ENCODE measurements at regions not wholly inside any gene's neighbourhood (a gene's known extent, or its start where the extent isn't known, plus 50 kb on each side); places are given as distances from the start of the nearest gene placed in this dataset.
"Not testable (repeated sequence)": the region's sequence is repeated elsewhere in the genome, so short reads cannot be mapped to it uniquely, and the experiment has no call there.

DNA sequence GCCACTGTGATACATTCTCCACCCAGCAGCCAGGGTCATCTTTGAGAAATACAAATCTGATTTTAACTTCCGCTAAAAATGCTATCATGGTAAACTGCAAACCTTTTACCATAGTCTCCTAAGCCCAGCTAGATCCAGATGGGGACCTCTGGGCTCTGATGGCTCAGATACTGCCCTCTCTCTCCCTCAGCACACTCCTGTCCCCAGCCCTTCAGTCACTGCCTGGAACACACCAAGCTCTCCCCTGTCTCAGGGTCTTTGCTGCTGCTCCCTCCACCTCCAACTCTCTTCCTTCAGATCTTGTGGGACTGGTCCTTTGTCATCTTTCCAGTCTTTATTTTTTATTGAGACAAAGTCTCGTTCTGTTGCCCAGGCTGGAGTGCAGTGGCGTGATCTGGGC lies 65.1 kb downstream of the SPRY4 start:
- DNase-seq, result no peak

DNA sequence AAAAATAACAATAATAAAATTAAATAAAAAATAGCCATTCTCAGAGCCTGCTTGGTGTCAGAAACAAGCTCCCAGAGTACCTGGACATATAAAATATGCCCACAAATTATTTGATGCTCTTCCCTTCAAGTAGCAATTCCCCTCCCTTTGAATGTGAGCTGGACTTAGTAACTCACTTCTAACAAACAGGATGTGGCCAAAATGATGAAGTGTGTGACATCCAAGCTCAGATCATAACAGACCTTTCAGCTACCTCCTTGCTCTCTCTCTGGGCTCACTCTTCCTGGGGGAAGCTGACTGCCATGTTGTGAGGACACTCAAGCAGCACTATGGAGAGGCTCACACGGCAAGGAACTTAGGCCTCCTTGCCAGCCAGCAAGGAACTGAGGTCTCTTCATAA lies 69.0 kb downstream of the SPRY4 start:
- DNase-seq, result no peak

DNA sequence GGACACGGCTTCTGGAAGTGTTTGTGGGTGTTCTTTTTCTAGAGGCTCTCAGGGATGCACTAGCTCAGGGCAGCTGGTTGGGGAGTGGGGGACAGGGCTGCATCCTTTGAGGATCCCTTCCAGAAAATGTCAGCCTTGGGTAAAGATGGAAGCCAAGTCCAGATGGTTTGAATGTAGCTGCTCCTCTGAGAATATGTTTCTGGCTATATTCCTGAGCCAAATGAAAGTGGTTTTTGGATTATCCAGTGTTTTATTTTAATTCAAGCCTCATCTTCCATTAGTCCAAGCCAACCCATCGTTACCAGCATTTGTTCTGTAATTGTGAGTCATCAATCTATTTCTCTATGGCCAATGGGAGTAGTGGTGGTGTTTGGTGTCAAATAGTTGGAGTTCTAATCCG lies 70.4 kb downstream of the SPRY4 start:
- DNase-seq, result no peak

DNA sequence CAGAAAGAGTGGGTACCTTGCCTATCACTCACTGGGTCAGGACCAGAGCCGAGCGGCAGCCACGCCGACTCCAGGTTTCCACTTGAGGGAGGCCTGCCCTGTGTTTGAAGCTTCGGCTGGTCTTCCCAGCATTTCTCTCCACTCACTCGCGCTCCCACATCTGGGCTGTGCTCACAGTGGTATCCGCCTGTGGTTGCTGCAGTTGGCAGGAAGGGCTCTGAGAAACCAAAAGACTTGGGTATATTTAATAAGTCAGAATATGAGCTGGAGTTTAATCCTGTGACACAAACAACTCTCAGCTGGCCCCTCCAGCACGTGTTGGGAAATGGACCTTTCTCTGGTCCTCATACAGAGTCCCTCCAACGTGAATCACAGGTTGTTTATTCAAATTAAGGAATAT lies 70.9 kb downstream of the SPRY4 start:
- DNase-seq, result no peak

DNA sequence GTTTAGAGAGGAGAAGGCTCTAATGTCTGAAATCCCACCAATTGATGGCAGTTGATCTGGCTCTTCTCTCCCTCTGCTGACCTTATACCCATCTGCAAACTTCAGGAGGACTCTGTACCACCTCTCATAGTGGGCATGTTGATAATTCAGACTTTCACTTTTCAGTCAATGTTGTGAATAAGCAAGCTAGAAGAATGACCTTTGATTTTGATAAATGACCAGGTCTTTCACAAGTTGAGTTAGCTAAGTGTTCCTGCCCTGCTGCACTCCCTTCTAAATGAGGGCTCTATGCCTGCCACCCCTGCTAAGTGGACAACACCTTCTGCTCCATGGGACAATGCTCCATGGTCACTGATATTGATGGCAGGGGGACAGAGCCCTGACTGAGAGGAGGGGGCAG lies 74.7 kb downstream of the SPRY4 start:
- DNase-seq, result no peak

DNA sequence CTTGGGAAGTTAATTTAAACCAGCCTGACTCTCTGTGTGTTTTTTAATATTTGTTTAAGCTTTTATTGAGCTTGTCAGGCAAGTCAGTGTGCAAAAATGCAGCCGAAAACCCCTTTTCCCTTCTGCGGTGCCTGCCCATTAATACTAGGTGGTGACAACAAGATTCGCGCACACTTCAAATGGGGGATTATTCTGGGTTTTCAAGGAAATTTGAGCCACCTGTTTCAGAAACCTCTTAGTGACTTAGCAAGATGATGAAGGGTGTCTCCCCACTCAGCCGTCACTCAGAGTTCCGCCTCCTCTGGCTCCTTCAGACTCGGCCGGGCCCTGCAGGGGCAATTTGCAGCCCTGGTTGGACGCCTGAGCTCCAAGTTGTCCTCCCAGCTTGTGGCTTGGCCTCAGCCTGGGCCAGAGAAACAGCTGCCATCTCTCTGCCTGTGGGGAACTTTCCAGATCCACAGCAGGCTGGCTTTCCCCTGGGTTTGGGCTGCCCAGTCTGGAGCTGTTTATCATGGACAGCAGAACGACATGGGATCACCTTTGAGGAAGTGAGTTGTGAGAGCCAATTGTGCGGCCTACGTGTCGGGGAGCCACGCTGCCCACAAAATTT lies 75.9 kb downstream of the SPRY4 start:
- peak in 1 of 3 donors; percentile 5 for DNase-seq

DNA sequence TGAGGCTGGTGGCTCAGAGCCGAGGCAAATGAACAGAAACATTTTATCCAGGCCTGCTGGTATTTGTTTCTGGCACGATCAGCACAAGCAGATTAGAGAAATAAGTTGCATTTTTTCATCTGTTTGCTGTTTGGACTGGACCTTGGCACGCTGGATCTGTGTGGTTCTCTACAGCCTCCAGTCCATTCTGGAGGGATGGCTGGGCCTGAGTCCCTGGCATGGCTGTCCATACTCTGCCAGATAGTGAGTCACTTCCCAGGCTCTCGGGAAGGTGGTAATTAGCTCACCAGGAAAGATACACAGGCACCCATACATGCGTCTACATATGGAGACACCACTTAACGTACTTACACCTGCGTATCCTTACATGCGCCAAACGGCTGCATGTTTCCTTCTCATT lies 78.6 kb downstream of the SPRY4 start:
- DNase-seq, result no peak

DNA sequence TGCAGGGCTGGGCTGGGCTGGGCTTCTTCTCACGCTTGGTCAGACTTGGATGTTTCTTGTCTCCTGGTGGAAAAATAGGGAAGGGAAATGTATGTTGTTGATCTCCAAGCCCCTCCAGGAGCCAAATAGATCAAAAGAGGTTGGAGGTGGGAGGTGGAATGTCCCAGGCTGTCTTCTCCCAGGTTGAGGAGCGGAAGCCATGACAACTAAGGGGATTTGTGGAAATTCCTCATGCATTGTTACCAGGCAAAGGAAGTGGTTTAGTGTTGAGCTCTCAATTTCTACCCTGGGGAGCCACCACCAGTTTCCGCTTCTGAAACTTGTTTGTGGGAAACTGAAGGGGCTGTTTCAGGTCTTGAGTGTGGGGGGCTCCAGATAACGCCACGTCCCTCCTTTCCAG lies 79.0 kb downstream of the SPRY4 start:
- no peak for DNase-seq

DNA sequence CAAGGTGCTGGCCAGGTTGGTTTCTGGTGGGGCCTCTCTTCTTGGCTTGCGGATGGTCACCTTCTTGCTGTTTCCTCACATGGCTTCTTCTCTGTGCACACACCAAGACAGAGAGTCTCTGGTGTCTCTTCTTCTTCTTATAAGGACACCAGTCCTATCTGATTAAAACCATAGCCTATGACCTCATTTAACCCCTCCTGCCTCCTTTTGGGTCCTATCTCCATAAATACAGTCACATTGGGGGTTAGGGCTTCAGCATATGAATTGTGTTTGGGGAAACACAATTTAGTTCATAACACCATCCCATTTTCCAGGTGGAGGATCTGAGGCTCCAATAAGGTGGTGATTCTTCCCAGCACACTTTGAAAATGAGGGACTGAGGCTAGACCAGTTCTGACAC lies 80.4 kb downstream of the SPRY4 start:
- no peak for DNase-seq

DNA sequence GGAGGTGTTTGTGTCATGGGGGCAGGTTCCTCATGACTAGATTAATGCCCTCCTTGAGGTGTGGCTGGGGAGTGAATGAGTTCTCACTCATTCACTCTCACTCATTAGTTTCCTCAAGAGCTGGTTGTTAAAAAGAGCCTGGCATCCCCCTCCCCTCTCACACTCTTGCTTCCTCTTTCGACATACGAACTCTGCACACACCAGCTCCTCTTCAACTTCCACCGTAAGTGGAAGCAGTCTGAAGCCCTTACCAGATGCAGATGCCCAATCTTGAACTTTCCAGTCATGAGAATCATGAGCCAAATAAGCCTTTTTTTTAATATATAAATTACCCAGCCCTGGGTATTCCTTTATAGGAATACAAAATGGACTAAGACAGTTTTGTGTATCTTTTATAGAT lies 82.5 kb downstream of the SPRY4 start:
- DNase-seq, result no peak

DNA sequence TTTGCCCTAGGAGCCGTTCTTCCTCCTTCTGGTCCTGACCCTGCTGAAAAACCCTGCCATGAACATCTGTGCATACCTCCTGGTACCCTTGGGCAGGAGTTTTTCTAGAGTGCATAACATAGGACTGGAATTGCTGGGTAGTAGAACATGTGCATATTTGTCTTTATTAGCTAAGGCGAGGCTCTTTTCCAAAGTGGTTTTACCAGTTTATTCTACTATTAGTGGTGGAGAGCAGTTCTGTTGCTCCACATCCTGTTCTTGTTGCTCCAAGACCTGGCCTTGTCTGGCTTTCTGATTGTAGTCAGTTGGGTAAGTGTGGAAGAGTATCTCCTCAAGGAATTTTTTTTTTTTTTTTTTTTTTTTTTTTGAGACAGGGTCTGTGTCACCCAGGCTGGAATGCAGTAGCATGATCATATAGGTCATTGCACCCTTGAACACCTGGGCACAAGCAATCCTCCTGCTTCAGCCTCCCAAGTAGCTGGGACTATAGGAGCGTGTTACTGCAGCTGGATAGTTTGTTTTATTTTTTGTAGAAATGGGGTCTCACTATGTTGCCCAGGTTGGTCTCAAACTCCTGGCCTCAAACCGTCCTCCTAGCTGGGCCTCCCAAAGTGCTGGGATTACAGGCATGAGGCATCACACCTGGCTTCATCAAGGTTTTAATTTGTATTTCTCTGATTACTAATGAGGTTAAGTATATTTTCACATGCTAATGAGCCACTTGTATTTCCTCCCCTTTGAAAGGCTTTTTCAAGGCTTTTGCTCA lies 85.2 kb downstream of the SPRY4 start:
- no peak for DNase-seq

DNA sequence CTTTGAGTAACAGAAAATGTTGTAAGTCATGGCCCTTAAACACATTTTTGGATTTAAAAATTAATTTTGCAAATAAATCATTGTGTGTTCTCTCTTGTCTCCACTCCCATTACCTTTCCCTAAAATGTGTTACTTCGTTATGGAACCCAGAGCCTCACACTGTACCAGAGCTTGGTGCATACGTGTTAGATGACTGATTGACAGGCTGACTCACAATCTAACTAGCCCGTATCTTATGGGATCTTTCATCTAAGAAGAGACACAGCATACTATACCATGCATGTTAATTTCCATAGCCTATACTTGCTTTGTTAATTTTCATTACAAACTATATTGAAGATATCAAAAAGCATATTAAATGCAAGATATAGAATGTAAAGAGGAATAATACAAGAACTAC lies 87.1 kb downstream of the SPRY4 start:
- no peak for DNase-seq

DNA sequence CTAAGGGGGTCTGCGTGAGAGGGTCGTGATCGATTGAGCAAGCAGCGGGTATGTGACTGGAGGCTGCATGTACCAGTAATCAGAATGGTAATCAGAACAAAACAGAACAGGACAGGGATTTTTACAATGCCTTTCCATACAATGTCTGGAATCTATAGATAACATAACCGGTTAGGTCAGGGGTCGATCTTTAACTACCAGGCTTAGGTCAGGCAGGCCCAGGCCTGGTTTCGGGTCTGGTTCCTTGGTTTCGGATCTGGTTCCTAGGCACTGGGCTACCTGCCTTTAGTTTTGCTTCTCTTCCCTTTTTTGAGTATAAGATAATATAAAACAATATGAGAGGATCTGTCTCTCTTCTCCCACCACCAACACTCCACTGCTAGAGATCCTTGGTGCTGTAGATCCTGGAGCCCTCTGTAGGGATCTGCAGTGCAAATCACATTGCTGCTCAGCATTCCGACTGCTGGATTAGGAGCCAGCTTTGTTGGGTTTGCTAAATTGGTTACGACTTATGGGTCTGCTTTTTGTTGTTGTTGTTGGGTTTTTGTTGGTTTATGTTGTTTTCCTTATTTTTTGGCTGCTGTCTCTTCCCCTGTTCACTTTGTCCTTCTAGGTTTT lies 88.0 kb downstream of the SPRY4 start:
- DNase-seq, result not testable (repeated sequence)

DNA sequence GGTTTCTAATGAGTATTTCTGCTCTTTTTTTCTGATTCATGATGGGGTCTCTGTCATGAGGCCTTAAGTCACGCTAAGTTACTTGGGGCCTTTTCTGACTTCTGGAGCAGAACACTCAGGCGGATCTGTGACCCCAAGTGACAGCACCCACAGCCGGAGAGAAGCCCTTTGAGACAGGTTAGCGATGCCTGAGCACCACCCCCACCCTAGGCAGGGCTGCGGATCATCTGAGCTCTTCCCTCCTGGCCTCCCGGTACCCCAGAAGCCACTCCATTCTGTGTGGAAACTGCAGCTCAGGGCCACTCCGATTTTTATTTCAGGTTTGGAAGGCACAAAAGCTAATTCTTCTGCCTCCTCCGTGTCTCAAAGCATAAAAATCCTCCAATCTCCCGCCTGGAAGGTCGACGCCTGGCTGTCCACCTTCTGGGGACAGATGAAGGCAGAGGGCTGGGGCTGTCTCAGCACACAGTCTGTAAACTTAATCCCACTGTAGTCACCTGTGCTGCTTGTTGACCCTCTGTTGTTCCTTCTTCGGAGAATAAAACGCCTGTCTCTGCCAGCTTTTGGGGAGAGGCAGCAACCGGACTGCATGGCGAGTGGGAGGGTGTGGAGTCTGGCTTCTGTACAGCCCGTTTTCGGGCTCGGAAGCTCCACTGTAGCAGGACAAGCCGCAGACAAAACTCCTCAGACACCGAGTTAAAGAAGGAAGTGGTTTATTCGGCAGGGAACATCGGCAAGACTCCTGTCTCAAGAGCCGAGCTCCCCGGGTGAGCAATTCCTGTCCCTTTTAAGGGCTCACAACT lies 88.8 kb downstream of the SPRY4 start:
- DNase-seq, result no peak

DNA sequence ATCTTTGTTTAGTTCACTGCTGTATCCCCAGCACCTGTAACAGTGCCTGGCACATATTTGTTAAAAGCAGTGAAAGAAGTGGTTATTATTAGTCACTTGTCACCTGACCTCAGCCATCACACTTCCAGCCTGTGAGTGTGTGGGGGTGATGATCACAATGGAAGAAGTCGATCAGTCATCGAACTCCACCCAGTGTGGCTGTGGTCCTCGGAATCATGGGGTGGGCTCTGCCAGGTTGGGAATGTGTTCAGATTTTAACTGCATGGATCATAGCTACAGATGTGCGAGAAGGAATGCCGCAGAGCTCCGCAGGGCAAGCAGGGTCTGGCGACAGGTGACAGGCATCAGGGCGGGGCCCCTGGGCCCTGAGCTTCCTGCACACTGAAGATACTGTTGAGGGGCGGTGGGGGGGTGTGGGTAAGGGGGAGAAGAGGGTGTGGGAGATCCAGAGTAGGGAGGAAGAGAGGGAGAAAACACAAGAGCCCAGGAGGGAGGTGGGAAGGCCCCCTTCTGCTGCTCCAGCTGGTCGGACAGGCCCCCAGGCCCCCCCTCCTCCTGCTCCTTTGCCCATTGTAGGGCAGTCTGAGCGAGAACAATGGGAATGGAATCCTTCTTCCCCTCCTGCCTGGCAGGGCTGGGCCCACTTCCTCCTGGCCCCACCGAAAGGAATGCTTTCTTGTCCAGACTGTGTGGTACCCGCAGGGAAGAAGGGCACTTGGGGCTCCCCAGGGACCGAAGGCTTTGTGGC lies 89.6 kb downstream of the SPRY4 start:
- DNase-seq, result peak in 2 of 3 donors; percentile 23 to 26

DNA sequence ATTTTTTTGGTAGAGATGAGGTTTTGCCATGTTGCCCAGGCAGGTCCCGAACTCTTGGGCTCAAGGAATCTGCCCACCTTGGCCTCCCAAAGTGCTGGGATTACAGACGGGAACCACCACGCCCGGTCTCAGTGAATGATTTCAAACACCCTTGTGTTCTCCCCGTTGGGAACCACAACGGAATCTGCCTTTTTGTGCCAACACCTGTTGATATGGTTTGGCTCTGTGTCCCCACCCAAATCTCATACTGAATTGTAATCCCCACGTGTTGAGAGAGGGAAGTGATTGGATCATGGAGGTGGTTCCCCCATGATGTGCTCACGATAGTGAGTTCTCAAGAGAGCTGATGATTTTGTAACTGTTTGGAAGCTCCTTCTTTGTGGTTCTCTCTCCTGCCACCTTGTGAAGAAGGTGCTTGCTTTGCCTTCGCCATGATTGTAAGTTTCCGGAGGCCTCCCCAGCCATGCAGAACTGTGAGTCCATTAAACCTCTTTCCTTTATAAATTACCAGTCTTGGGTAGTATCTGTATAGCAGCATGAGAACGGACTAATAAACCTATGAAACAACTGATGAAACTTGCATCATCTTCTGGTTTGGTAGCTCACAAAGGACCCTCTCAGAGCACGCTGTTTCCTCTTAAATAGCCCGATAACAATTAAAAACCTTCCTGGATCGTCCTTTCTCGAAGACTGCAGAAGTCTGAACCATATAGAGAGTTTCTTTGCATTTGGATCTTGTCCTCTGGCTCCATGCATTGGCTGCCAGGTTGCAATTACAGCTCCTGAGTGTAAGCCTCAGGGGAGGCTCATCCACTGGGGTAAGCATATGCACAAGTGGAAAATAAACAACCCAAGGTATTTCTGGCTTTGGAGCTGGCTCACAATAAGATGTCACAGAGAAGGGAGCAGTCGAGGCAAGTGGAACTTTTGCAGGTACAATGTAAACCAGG lies 91.5 kb downstream of the SPRY4 start:
- DNase-seq, result no peak

DNA sequence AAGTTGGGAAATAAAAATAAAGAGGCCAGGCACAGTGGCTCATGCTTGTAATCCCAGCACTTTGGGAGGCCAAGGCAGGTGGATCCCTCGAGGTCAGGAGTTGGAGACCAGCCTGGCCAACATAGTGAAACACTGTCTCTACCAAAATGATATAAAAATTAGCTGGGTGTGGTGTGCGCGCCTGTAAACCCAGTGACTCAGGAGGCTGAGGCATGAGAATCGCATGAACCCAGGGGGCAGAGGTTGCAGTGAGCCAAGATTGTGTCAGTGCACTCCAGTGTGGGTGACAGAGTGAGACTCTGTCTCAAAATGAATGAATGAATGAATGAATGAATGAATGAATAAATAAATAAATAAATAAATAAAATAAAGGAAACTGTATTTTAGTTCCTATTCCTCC lies 93.9 kb downstream of the SPRY4 start:
- DNase-seq, result not testable (repeated sequence)

DNA sequence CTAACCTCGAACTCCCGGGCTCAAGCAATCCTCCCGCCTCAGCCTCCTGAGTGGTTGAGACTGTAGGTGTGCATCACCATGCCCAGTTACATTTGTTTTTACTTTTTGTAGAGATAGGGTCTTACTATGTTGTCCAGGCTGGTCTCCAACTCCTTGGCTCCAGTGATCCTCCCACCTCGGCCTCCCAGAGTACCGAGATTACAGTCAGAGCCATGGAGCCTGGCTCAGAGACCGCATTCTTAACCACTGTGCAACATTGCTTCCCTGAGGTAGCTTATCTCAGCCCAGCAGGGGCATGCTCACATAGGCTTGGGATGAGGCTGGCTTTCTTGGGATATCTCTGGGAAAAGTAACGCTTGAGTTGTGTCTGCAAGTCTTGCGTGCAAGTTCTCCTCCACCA lies 99.7 kb downstream of the SPRY4 start:
- no peak for DNase-seq

DNA sequence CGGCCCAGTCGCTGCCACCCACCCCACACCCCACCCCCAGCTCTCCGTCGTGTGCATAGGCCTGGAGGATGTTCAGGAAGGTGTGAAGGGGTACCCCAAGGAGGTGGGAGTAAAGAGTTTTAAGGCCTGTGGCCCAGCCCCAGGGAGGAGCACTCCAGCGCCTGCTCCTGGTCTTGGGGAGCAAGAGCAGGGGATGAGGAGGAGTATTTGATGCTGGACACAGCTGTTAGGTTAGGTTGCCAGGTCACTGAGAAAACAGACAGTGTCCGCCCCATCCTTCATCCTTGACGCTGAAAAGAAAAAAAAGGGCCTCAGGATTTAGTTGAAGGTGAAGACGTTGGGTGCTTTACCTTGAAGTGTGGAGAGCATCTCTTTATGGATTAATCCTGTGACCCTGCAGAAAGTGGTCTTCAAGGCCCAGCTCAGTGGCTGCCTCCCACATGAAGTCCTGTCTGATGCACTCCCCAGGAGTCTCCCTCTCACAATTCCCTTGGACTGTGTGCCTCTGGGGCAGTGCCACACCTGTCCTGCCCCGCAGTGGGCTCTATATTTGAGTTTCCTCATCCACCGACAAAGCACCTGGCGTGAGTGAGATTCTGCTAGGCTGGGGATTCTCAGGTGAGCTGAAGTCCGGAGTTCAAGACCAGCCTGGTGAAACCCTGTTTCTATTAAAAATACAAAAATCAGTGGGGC lies 101.8 kb downstream of the SPRY4 start:
- no peak for DNase-seq

DNA sequence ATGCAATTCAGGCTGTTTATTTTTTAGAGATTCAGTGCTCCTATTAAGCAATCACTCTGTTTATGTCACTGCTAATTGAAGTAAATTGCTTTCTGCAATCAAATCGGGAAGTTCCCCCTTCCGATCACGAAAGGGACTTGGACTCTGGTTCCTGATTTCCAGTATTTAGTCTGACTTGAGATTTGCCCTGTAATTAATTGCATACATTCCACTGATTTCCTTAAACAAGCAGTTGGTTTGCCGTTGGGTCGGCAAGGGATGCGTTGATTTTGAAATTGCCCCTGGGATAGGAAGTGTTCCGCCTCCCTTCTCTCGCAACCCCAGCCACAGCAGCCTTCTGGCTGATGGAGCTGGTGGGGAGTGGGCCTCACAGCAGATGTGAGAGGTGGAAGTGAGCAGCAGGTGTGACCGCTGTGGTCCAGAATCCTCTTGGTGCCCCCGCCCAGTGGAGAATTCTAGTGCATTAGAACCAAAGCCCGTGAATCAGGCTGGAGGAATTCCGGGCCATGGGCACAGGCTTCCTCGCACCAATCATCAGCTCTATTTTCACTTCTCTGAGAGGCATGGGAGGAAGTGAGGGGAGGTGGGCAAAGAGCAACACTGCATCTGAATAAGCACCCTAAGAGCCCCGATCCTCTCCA lies 102.5 kb downstream of the SPRY4 start:
- peak; percentile 61 to 80 (median 72) for DNase-seq
